A549 (cell line): ENCODE measurements at regions not wholly inside any gene's neighbourhood (a gene's known extent, or its start where the extent isn't known, plus 50 kb on each side); places are given as distances from the start of the nearest gene placed in this dataset.

Source experiments
- ATAC-seq, 2 experiments: fragments of 200-7000 bp in 1 of 2; fragments of >200 bp in 1 of 2; cut with Nextera tagmentation in 1 of 2; cut with Tn5 transposase in 1 of 2; 3 replicates each; pipeline versions ENCODE4 v1.8.0 to v1.9.1; 2018 to 2020; ENCODE audit warnings: mild to moderate bottlenecking in 1 of 2, moderate library complexity in 1 of 2
- CTCF ChIA-PET: fragments of 300-600 bp; sonication (Branson Sonifier 250); formaldehyde crosslinking; extraction: SDS; loops from one replicate; lab custom pipeline; 2021; ENCODE audit warnings: antibody characterized with exemption, inconsistent platforms; lab: Yijun Ruan, JAX
- POLR2A ChIA-PET: fragments of 350-600 bp; formaldehyde crosslinking; extraction: SDS; loops from one replicate; lab custom pipeline; 2021; ENCODE audit warnings: antibody characterized with exemption, inconsistent platforms; lab: Yijun Ruan, JAX
- DNase-seq, 2 experiments: peaks; one replicate each; pipeline versions ENCODE4 v3.0.0 to v3.0.0-alpha.2; 2011 to 2016; ENCODE audit warnings: low read depth in 1 of 2, low spot score in 1 of 2
- FAIRE-seq: peaks from 2 replicates; lab custom pipeline; 2011; peaks lifted over from hg19 to GRCh38; lab: Jason Lieb, UNC
- H3K27ac ChIP-seq, 2 experiments: fragments of >200 bp; sonication (Bioruptor Twin); formaldehyde crosslinking; 3 replicates each; pipeline ENCODE4 v1.5.1; 2016 to 2017
- H3K4me1 ChIP-seq: fragments of >200 bp; sonication (Bioruptor Twin); formaldehyde crosslinking; 3 replicates; pipeline ENCODE4 v1.6.1; 2016
- H3K4me2 ChIP-seq: fragments of >200 bp; sonication (Bioruptor Twin); formaldehyde crosslinking; 3 replicates; pipeline ENCODE4 v1.6.1; 2016
- H3K4me3 ChIP-seq: fragments of >200 bp; sonication (Bioruptor Twin); formaldehyde crosslinking; 3 replicates; pipeline ENCODE4 v1.5.1; 2016
- H3K9me3 ChIP-seq: fragments of >200 bp; sonication (Bioruptor Twin); formaldehyde crosslinking; 3 replicates; pipeline ENCODE4 v1.6.1; 2016
- ATOH8 ChIP-seq: fragments of 250-450 bp; sonication (Bioruptor Pico); IDR thresholded peaks from 2 replicates; pipeline ENCODE4 v1.5.0; 2020; ENCODE audit warnings: low read depth, mild to moderate bottlenecking, moderate library complexity
- BCL3 ChIP-seq: fragments of >200 bp; sonication (Bioruptor Twin); formaldehyde crosslinking; IDR thresholded peaks from 3 replicates; pipeline ENCODE4 v1.6.1; 2016
- BHLHE40 ChIP-seq: IDR thresholded peaks from 2 replicates; pipeline ENCODE4 v1.6.1; 2012; ENCODE audit warnings: low read depth, low read length, inconsistent platforms
- CBX8 ChIP-seq: fragments of 200-600 bp; sonication (generic); IDR thresholded peaks from 2 replicates; pipeline ENCODE4 v1.6.1; 2016
- CHD4 ChIP-seq: fragments of 200-600 bp; sonication (generic); IDR thresholded peaks from 2 replicates; pipeline ENCODE4 v1.6.1; 2016; ENCODE audit warnings: antibody characterized with exemption, mild to moderate bottlenecking, borderline replicate concordance
- CTCF ChIP-seq: fragments of >200 bp; sonication (Bioruptor Twin); formaldehyde crosslinking; IDR thresholded peaks from 3 replicates; pipeline ENCODE4 v1.5.1; 2016
- EHMT2 ChIP-seq: fragments of 200-600 bp; sonication (generic); IDR thresholded peaks from 2 replicates; pipeline ENCODE4 v1.6.1; 2016; ENCODE audit warnings: antibody characterized with exemption, low read depth, mild to moderate bottlenecking, moderate library complexity
- ESRRA ChIP-seq: fragments of 150-350 bp; IDR thresholded peaks from 2 replicates; pipeline ENCODE4 v1.6.1; 2014; ENCODE audit warnings: mild to moderate bottlenecking, low read length, borderline replicate concordance
- FOSB ChIP-seq: fragments of 250-450 bp; sonication (Bioruptor Pico); IDR thresholded peaks from 2 replicates; pipeline ENCODE4 v1.5.0; 2020; ENCODE audit warnings: mild to moderate bottlenecking, moderate library complexity
- FOSL2 ChIP-seq, 2 experiments: fragments of 450-650 bp in 1 of 2; fragments of >200 bp in 1 of 2; sonication (Bioruptor Twin) in 1 of 2; formaldehyde crosslinking; IDR thresholded peaks; 2 replicates each; pipeline versions ENCODE4 v1.5.0 to v1.6.1; 2016 to 2020; ENCODE audit warnings: mild to moderate bottlenecking in 1 of 2, moderate library complexity in 1 of 2
- JUN ChIP-seq, 2 experiments: fragments of >200 bp; sonication (Bioruptor Twin); formaldehyde crosslinking; IDR thresholded peaks; 2 replicates in 1 of 2; 3 replicates in 1 of 2; pipeline ENCODE4 v1.6.1; 2016 to 2017
- JUNB ChIP-seq: fragments of >200 bp; sonication (Bioruptor Twin); formaldehyde crosslinking; IDR thresholded peaks from 2 replicates; pipeline ENCODE4 v1.6.1; 2016
- KDM5A ChIP-seq: fragments of 200-600 bp; sonication (generic); IDR thresholded peaks from 2 replicates; pipeline ENCODE4 v1.6.1; 2016; ENCODE audit warnings: antibody characterized with exemption, mild to moderate bottlenecking
- MAFK ChIP-seq: fragments of 450-650 bp; IDR thresholded peaks from 2 replicates; pipeline ENCODE4 v1.6.1; 2014; ENCODE audit not compliant: partially characterized antibody
- MAX ChIP-seq: IDR thresholded peaks from 2 replicates; pipeline ENCODE4 v1.6.1; 2012
- NR3C1 ChIP-seq: fragments of >200 bp; sonication (Bioruptor Twin); formaldehyde crosslinking; IDR thresholded peaks from 3 replicates; pipeline ENCODE4 v1.6.1; 2017
- PBX3 ChIP-seq: IDR thresholded peaks from 2 replicates; pipeline ENCODE4 v1.6.1; 2012
- POLR2AphosphoS2 ChIP-seq: conservative IDR thresholded peaks from 2 replicates; pipeline ENCODE4 v1.6.1; 2012; ENCODE audit warnings: low read length, improper control_type of control experiment, inconsistent platforms
- RAD21 ChIP-seq, 2 experiments: fragments of >200 bp in 1 of 2; sonication (Bioruptor Twin) in 1 of 2; formaldehyde crosslinking in 1 of 2; IDR thresholded peaks in 1 of 2; conservative IDR thresholded peaks in 1 of 2; 2 replicates in 1 of 2; 3 replicates in 1 of 2; pipeline ENCODE4 v1.6.1; 2012 to 2018; ENCODE audit warnings: inconsistent platforms in 1 of 2
- RARB ChIP-seq: fragments of 250-450 bp; sonication (Bioruptor Pico); IDR thresholded peaks from 2 replicates; pipeline ENCODE4 v1.8.0; 2021; ENCODE audit warnings: mild to moderate bottlenecking, moderate library complexity
- RCOR1 ChIP-seq: fragments of 150-350 bp; IDR thresholded peaks from 2 replicates; pipeline ENCODE4 v1.6.1; 2014; ENCODE audit warnings: antibody characterized with exemption, low read length, low read depth
- RFX5 ChIP-seq: fragments of 450-650 bp; IDR thresholded peaks from 2 replicates; pipeline ENCODE4 v1.7.1; 2014; ENCODE audit warnings: antibody characterized with exemption, mild to moderate bottlenecking, moderate library complexity
- TFCP2L1 ChIP-seq: fragments of 250-450 bp; sonication (Bioruptor Pico); IDR thresholded peaks from 2 replicates; pipeline ENCODE4 v1.5.0; 2021; ENCODE audit warnings: mild to moderate bottlenecking
- TP53 ChIP-seq: fragments of 250-450 bp; sonication (Bioruptor Pico); IDR thresholded peaks from 2 replicates; pipeline ENCODE4 v1.5.0; 2021; ENCODE audit warnings: mild to moderate bottlenecking, moderate library complexity
- USF2 ChIP-seq: fragments of 450-650 bp; IDR thresholded peaks from 2 replicates; pipeline ENCODE4 v1.6.1; 2014; ENCODE audit warnings: antibody characterized with exemption
- ZFP36 ChIP-seq: fragments of 450-650 bp; IDR thresholded peaks from 2 replicates; pipeline ENCODE4 v1.6.1; 2014; ENCODE audit warnings: borderline replicate concordance; ENCODE audit not compliant: partially characterized antibody
- ZNF302 ChIP-seq: fragments of 250-450 bp; sonication (Bioruptor Pico); IDR thresholded peaks from 2 replicates; pipeline ENCODE4 v1.9.0; 2021; ENCODE audit warnings: inconsistent platforms, mild to moderate bottlenecking, moderate library complexity
- WGBS: methylation state at CpG from one replicate; pipeline ENCODE4 v1.1.6; 2017; ENCODE audit errors: missing lambda C conversion rate; 5-methylcytosine and 5-hydroxymethylcytosine counted together
- TF ChIP-seq, protein P1 (sequence below): fragments of 250-450 bp; sonication (Bioruptor Pico); IDR thresholded peaks from 2 replicates; pipeline ENCODE4 v1.5.0; 2021; ENCODE audit warnings: mild to moderate bottlenecking, moderate library complexity, borderline replicate concordance

GRCh38 chr10:126849646-126850045 is 55.6 kb upstream of the DOCK1 start:
- TF ChIP-seq NR3C1 = no peak
- no peak for TF ChIP-seq RARB (CRISPR knock-in tag)
- no peak for TF ChIP-seq ZNF302
- no peak for TF ChIP-seq ZFP36
- TF ChIP-seq EHMT2 = no peak
- no peak for TF ChIP-seq BHLHE40
- TF ChIP-seq CTCF = no peak
- no peak for TF ChIP-seq BCL3
- POLR2A ChIA-PET = no interaction called here
- FAIRE-seq (no peak), ATAC-seq (no peak), DNase-seq (no peak)
- H3K9me3 ChIP-seq = no peaks in the 10 kb centered on the region
- no peaks in the 10 kb centered on the region for H3K4me1 ChIP-seq
- H3K27ac ChIP-seq = no peak overlapping the region
- no peak overlapping the region for H3K4me3 ChIP-seq
- H3K4me2 ChIP-seq = no peak overlapping the region
- CTCF ChIA-PET = no interaction called here
- 30% methylated on average over 3 of the region's 3 CpGs for WGBS

DNA sequence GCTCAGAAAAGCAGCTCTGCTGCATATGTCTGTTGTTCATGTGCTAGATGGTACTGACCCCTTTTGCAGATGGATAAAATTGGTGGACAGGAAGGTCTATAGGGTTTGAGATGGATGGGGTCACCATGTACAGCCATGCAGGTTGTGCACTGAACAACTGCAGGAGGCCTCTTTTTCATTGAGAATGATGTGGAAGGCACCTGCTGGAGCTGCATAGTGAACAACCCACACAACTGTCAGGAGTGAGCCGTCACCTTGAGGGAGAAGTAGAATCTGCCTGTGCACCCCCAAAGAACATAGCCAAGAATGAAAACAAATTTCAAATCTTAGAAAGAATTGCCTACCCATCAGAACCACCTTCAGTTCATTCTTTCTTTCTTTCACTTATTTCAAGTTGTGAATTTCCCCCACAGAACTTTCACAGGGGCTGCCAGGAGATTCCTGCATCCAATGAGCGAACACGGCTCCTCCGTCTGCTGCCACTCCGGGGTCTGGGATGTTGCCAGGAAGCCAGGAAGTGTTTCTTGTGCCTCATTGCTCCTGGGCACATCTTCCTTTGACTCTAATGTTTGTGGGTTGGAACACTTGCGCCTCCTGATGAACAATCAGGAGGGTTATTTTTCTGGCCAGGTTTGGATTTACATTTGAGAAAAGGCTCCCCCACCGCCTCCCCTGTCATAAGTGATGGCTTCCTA is 53.7 kb upstream of the DOCK1 start:
- CTCF ChIA-PET = interaction anchor here (0.6 kb wide), 1 partner anchor 136 kb away, joined by 3 read pairs; no protein-coding TSS in a partner anchor

More for the DNA sequence above, 53.7 kb upstream of the DOCK1 start:
- H3K4me3 ChIP-seq = no peak overlapping the region
- DNase-seq (no peak), FAIRE-seq (no peak), ATAC-seq (no peak)
- no peak overlapping the region for H3K4me2 ChIP-seq
- TF ChIP-seq TFCP2L1 (no peak), MAX (no peak), ESRRA (no peak), RCOR1 (no peak), RFX5 (no peak), JUN (IDR thresholded peaks at IDR 0.05) (no peak), CHD4 (no peak), USF2 (no peak), ATOH8 (CRISPR knock-in tag) (no peak), POLR2AphosphoS2 (no peak), MAFK (no peak), PBX3 (no peak), FOSL2 (IDR thresholded peaks at IDR 0.05) (no peak), FOSL2 (CRISPR knock-in tag; IDR thresholded peaks at IDR 0.05) (no peak), TP53 (CRISPR knock-in tag) (no peak), CBX8 (no peak), FOSB (CRISPR knock-in tag) (no peak), RAD21 (conservative IDR thresholded peaks at IDR 0.05 in 1 of 2, IDR thresholded peaks at IDR 0.05 in 1 of 2) (no peak), KDM5A (no peak), JUNB (no peak)
- TF ChIP-seq, protein P1, sequence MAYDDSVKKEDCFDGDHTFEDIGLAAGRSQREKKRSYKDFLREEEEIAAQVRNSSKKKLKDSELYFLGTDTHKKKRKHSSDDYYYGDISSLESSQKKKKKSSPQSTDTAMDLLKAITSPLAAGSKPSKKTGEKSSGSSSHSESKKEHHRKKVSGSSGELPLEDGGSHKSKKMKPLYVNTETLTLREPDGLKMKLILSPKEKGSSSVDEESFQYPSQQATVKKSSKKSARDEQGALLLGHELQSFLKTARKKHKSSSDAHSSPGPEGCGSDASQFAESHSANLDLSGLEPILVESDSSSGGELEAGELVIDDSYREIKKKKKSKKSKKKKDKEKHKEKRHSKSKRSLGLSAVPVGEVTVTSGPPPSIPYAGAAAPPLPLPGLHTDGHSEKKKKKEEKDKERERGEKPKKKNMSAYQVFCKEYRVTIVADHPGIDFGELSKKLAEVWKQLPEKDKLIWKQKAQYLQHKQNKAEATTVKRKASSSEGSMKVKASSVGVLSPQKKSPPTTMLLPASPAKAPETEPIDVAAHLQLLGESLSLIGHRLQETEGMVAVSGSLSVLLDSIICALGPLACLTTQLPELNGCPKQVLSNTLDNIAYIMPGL (CRISPR knock-in tag) = no peak
- H3K27ac ChIP-seq = no peak overlapping the region
- H3K4me1 ChIP-seq = no peaks in the 10 kb centered on the region
- H3K9me3 ChIP-seq = no peaks in the 10 kb centered on the region
- POLR2A ChIA-PET = no interaction called here
- WGBS = 61% methylated on average over 7 of the region's 7 CpGs
